Mesendoderm (in vitro differentiated cells): ENCODE measurements at regions not wholly inside any gene's neighbourhood (a gene's known extent, or its start where the extent isn't known, plus 50 kb on each side); places are given as distances from the start of the nearest gene placed in this dataset.

Experiments
- DNase-seq: peaks from one replicate; pipeline ENCODE4 v3.0.0; 2013
- H2AK5ac ChIP-seq: 2 replicates; pipeline ENCODE4 v1.6.1; 2013; ENCODE audit warnings: low read length, inconsistent platforms
- H2BK120ac ChIP-seq: 2 replicates; pipeline ENCODE4 v1.6.1; 2013; ENCODE audit warnings: low read depth, mild to moderate bottlenecking, low read length, moderate library complexity, mixed read lengths
- H2BK15ac ChIP-seq: replicated peaks from 2 replicates; pipeline ENCODE4 v1.6.1; 2013; ENCODE audit warnings: low read depth, mild to moderate bottlenecking, moderate library complexity
- H2BK5ac ChIP-seq: 2 replicates; pipeline ENCODE4 v1.6.1; 2013; ENCODE audit warnings: low read length, inconsistent platforms
- H3K18ac ChIP-seq: 2 replicates; pipeline ENCODE4 v1.6.1; 2013; ENCODE audit warnings: mild to moderate bottlenecking, low read length, mixed read lengths
- H3K23ac ChIP-seq: one replicate; pipeline ENCODE4 v1.6.1; 2013; ENCODE audit warnings: low read length
- H3K27ac ChIP-seq: 2 replicates; pipeline ENCODE4 v1.5.1; 2013; ENCODE audit warnings: low read depth, mild to moderate bottlenecking, inconsistent platforms, low read length, moderate library complexity
- H3K27me3 ChIP-seq: 2 replicates; pipeline ENCODE4 v1.6.1; 2013; ENCODE audit warnings: low read length, control low read depth, mild to moderate bottlenecking, inconsistent platforms; ENCODE audit not compliant: insufficient read depth, poor library complexity
- H3K36me3 ChIP-seq: 2 replicates; pipeline ENCODE4 v1.6.1; 2013; ENCODE audit warnings: low read length, inconsistent platforms; ENCODE audit not compliant: control insufficient read depth, insufficient read depth
- H3K4ac ChIP-seq: one replicate; pipeline ENCODE4 v1.6.1; 2013; ENCODE audit warnings: low read depth, mild to moderate bottlenecking, low read length, moderate library complexity
- H3K4me1 ChIP-seq: 2 replicates; pipeline ENCODE4 v1.6.1; 2013; ENCODE audit warnings: low read depth, low read length, inconsistent platforms; ENCODE audit not compliant: control insufficient read depth
- H3K4me2 ChIP-seq: 2 replicates; pipeline ENCODE4 v1.6.1; 2013; ENCODE audit warnings: low read length
- H3K4me3 ChIP-seq: 2 replicates; pipeline ENCODE4 v1.5.1; 2013; ENCODE audit warnings: mild to moderate bottlenecking, low read length
- H3K56ac ChIP-seq: one replicate; pipeline ENCODE4 v1.6.1; 2013; ENCODE audit warnings: low read length
- H3K79me1 ChIP-seq: 2 replicates; pipeline ENCODE4 v1.6.1; 2013; ENCODE audit warnings: low read length, inconsistent platforms
- H3K79me2 ChIP-seq: 2 replicates; pipeline ENCODE4 v1.6.1; 2013; ENCODE audit warnings: mild to moderate bottlenecking, low read length; ENCODE audit not compliant: control insufficient read depth, insufficient read depth
- H3K9ac ChIP-seq: 2 replicates; pipeline ENCODE4 v1.6.1; 2013; ENCODE audit warnings: low read length, inconsistent platforms
- H4K5ac ChIP-seq: one replicate; pipeline ENCODE4 v1.6.1; 2013; ENCODE audit warnings: low read length
- H4K8ac ChIP-seq: one replicate; pipeline ENCODE4 v1.6.1; 2013; ENCODE audit warnings: low read depth, mild to moderate bottlenecking, control low read depth, low read length, moderate library complexity
- WGBS: extraction: QIAGEN DNeasy Blood & Tissue Kit; methylation state at CpG from one replicate; pipeline ENCODE4 v1.1.7; 2013; ENCODE audit warnings: low lambda C conversion rate, missing lambda C conversion rate; ENCODE audit not compliant: insufficient coverage; ENCODE audit errors: extremely low coverage; 5-methylcytosine and 5-hydroxymethylcytosine counted together

GRCh38 chr14:87629788-87630187 lies 363.2 kb downstream of the GALC start:
- no CpG with 5 or more reads among the region's 3 CpGs for WGBS
- no peak overlapping the region for H3K4me3 ChIP-seq

DNA sequence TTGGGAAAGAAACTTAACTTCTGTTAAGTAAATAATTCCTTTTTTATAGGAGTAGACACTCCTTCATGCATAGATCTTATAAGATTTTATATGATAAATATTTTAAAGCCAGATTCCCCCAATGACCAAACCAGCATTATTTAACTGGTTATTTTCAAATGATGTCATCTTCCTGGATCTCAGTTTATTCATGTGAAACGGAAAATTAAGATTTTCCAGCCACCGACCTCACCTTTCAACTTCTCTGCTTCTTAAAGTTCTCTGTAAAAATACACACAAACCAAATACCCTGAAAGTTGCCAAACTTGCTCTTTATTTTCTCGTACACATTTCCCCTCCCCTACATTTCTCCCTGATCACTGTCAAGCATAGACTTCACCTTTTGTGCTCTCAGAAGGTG lies 364.2 kb downstream of the GALC start:
- H3K4ac ChIP-seq, result no peak overlapping the region
- no peak for DNase-seq
- H3K4me3 ChIP-seq, result no peak overlapping the region
- no peaks in the 10 kb centered on the region for H3K4me1 ChIP-seq
- H3K23ac ChIP-seq, result no peak overlapping the region
- H4K8ac ChIP-seq, result no peak overlapping the region
- no peaks in the 10 kb centered on the region for H3K79me1 ChIP-seq
- H2BK15ac ChIP-seq, result no peak overlapping the region
- H4K5ac ChIP-seq, result no peak overlapping the region
- no peak overlapping the region for H3K27ac ChIP-seq
- H2BK120ac ChIP-seq, result no peak overlapping the region
- H2BK5ac ChIP-seq, result no peak overlapping the region
- no peaks in the 10 kb centered on the region for H3K36me3 ChIP-seq
- H3K9ac ChIP-seq, result no peak overlapping the region
- H3K56ac ChIP-seq, result no peak overlapping the region
- H3K79me2 ChIP-seq, result no peaks in the 10 kb centered on the region
- no peak overlapping the region for H3K18ac ChIP-seq
- no peak overlapping the region for H3K4me2 ChIP-seq
- H3K27me3 ChIP-seq, result no peaks in the 10 kb centered on the region
- no CpG with 5 or more reads among the region's 3 CpGs for WGBS
- no peak overlapping the region for H2AK5ac ChIP-seq

More at GRCh38 chr14:87629788-87630187, 363.2 kb downstream of the GALC start:
- Histone ChIP-seq H2AK5ac (no peak overlapping the region), H4K5ac (no peak overlapping the region), H3K9ac (no peak overlapping the region), H2BK120ac (no peak overlapping the region), H3K4me2 (no peak overlapping the region), H3K4me1 (no peaks in the 10 kb centered on the region), H3K56ac (no peak overlapping the region), H3K79me1 (no peaks in the 10 kb centered on the region), H3K23ac (no peak overlapping the region), H3K27ac (no peak overlapping the region), H4K8ac (no peak overlapping the region), H3K18ac (peak overlapping the region; percentile 83), H3K4ac (no peak overlapping the region), H2BK15ac (no peak overlapping the region), H2BK5ac (no peak overlapping the region), H3K36me3 (no peaks in the 10 kb centered on the region), H3K27me3 (no peaks in the 10 kb centered on the region), H3K79me2 (no peaks in the 10 kb centered on the region)
- peak; percentile 66 for DNase-seq

GRCh38 chr14:87628129-87628528 lies 364.9 kb downstream of the GALC start:
- H4K8ac ChIP-seq, result no peak overlapping the region
- H3K79me1 ChIP-seq, result no peaks in the 10 kb centered on the region
- no peaks in the 10 kb centered on the region for H3K4me1 ChIP-seq
- no peaks in the 10 kb centered on the region for H3K27me3 ChIP-seq
- no peaks in the 10 kb centered on the region for H3K36me3 ChIP-seq
- H2AK5ac ChIP-seq, result no peak overlapping the region
- peak; percentile 91 for DNase-seq
- H3K4ac ChIP-seq, result no peak overlapping the region
- no peak overlapping the region for H2BK120ac ChIP-seq
- no peak overlapping the region for H3K27ac ChIP-seq
- no peak overlapping the region for H3K9ac ChIP-seq
- H3K4me3 ChIP-seq, result no peak overlapping the region
- H3K23ac ChIP-seq, result no peak overlapping the region
- H3K79me2 ChIP-seq, result no peaks in the 10 kb centered on the region
- H3K18ac ChIP-seq, result no peak overlapping the region
- no peak overlapping the region for H3K4me2 ChIP-seq
- H4K5ac ChIP-seq, result no peak overlapping the region
- H2BK5ac ChIP-seq, result no peak overlapping the region
- H3K56ac ChIP-seq, result no peak overlapping the region
- H2BK15ac ChIP-seq, result no peak overlapping the region

DNA sequence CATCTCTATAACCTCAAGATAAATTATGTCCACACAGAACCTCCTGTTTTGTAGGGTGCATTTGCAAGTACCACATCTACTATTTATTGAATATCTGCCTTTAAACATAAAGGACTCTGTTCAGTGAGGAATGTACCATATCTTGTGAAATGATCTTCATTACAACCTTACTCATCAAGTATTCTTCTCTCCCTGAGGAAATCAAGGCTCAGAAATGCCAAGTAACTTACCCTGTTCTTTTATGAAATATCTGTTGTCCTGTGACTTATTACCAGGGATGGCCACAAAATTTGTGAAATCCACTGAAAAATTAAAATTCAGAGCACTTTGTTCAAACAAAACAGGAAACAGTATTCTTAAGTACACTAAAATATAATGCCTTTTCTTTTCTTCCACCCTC lies 366.7 kb downstream of the GALC start:
- Histone ChIP-seq H3K4me2 (no peak overlapping the region), H3K4ac (no peak overlapping the region), H3K4me3 (no peak overlapping the region), H2AK5ac (no peak overlapping the region), H3K23ac (no peak overlapping the region), H2BK15ac (no peak overlapping the region), H2BK5ac (no peak overlapping the region), H2BK120ac (no peak overlapping the region), H3K27ac (no peak overlapping the region), H3K56ac (no peak overlapping the region), H3K9ac (no peak overlapping the region), H3K4me1 (no peaks in the 10 kb centered on the region), H3K18ac (no peak overlapping the region), H3K79me1 (no peaks in the 10 kb centered on the region), H4K5ac (no peak overlapping the region), H4K8ac (no peak overlapping the region), H3K79me2 (no peaks in the 10 kb centered on the region), H3K27me3 (no peaks in the 10 kb centered on the region), H3K36me3 (no peaks in the 10 kb centered on the region)
- no peak for DNase-seq

DNA sequence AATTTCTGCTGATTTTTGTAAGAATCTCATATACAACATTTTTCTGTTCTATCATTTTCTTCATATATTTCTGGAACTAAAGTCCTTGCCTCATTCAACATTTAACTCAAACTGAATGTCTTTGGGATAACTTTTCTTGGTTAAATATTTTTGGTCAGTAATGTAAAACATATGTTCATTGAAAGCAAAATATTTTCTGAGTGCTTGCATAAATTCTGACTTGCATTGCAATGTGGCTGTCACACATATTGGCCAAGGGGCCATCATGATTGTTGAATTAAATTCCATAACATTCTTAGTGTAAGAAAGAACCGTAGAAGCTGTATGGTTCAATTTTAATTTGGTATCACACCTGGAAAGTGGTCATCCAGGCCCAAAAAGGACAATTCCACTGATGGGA lies 369.4 kb downstream of the GALC start:
- no peak for DNase-seq

DNA sequence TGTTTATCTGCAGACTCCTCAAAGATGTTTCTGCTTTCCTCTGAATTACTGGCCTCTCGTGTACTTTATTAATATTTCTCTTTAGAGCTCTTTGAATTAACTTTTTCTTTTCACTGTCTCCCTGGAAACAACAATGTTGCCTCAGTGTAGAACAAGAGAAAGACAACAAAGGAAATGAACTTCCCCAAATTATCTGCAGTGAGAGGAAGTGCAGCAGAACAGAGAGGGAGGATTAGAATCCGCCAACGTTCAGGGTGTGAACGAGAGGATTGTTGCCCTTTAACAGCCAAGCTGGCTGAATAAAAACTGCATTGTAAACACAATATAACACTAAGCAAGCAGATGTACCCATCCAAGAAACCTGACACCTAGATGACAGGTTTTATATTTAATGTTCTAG lies 375.9 kb downstream of the GALC start:
- Histone ChIP-seq H3K27ac (no peak overlapping the region), H3K4me3 (no peak overlapping the region), H2BK15ac (no peak overlapping the region), H2BK5ac (no peak overlapping the region), H3K79me2 (no peaks in the 10 kb centered on the region), H3K18ac (no peak overlapping the region), H3K36me3 (no peaks in the 10 kb centered on the region), H4K8ac (no peak overlapping the region), H2AK5ac (no peak overlapping the region), H4K5ac (no peak overlapping the region), H3K56ac (no peak overlapping the region), H3K79me1 (no peaks in the 10 kb centered on the region), H3K23ac (no peak overlapping the region), H3K9ac (no peak overlapping the region), H3K27me3 (no peaks in the 10 kb centered on the region), H2BK120ac (no peak overlapping the region), H3K4me2 (no peak overlapping the region), H3K4ac (no peak overlapping the region), H3K4me1 (no peaks in the 10 kb centered on the region)
- no CpG with 5 or more reads among the region's 4 CpGs for WGBS
- peak; percentile 18 for DNase-seq

More for the DNA sequence above, 369.4 kb downstream of the GALC start:
- Histone ChIP-seq H3K27me3 (no peaks in the 10 kb centered on the region), H3K4me1 (no peaks in the 10 kb centered on the region), H3K9ac (no peak overlapping the region), H3K18ac (no peak overlapping the region), H2BK15ac (no peak overlapping the region), H4K8ac (no peak overlapping the region), H3K79me1 (no peaks in the 10 kb centered on the region), H3K4me2 (no peak overlapping the region), H3K79me2 (no peaks in the 10 kb centered on the region), H2BK5ac (no peak overlapping the region), H2AK5ac (no peak overlapping the region), H3K27ac (no peak overlapping the region), H2BK120ac (no peak overlapping the region), H3K4me3 (no peak overlapping the region), H3K4ac (no peak overlapping the region), H4K5ac (no peak overlapping the region), H3K23ac (no peak overlapping the region), H3K36me3 (no peaks in the 10 kb centered on the region), H3K56ac (no peak overlapping the region)
- WGBS, result no CpG with 5 or more reads among the region's 1 CpG
